ENCODE measurements at regions not wholly inside any gene's neighbourhood (a gene's known extent, or its start where the extent isn't known, plus 50 kb on each side); places are given as distances from the start of the nearest gene placed in this dataset.

DNA sequence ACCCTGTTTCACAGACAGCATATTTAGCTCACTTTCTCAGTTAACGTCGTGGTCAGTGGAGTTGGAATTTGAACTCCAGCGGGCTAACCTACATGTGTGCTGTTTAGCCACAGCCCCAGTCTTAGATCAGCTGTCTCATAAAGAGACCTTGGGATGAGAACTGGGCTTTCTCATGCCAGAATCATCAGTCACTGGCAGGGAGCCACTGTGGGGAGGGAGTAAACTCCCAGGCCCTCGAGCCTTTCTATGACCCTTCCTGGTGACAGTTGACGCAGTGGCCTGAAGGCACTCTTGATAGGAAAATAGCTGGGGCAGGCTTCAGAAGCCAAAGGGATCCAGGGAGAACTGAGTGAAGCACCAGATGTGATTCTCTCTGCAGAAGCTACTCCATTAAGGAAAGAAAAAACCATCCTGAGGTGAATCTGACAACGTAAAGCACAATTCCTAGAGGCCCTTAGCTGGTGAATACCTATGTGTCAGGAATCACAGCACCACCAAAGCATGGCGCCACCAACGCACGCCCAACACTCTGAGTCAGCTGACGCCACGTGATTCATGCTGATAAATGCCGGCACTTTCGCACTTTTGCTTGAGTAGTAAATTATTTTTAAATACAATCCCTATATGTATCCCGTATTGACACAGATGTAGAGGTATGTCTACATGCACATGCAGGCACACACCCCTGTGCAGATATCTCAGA, 279.6 kb upstream of the TMEM132C start:
- TF ChIP-seq POLR2AphosphoS5 (IDR thresholded peaks at IDR 0.05; ENCODE audit: low read depth) = no peak
- TF ChIP-seq, protein P1, sequence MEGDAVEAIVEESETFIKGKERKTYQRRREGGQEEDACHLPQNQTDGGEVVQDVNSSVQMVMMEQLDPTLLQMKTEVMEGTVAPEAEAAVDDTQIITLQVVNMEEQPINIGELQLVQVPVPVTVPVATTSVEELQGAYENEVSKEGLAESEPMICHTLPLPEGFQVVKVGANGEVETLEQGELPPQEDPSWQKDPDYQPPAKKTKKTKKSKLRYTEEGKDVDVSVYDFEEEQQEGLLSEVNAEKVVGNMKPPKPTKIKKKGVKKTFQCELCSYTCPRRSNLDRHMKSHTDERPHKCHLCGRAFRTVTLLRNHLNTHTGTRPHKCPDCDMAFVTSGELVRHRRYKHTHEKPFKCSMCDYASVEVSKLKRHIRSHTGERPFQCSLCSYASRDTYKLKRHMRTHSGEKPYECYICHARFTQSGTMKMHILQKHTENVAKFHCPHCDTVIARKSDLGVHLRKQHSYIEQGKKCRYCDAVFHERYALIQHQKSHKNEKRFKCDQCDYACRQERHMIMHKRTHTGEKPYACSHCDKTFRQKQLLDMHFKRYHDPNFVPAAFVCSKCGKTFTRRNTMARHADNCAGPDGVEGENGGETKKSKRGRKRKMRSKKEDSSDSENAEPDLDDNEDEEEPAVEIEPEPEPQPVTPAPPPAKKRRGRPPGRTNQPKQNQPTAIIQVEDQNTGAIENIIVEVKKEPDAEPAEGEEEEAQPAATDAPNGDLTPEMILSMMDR (conservative IDR thresholded peaks at IDR 0.05; ENCODE audit: low read depth in 2 of 2) = no peak
- no peak for TF ChIP-seq EZH2phosphoT487 (IDR thresholded peaks at IDR 0.05; ENCODE audit: unreplicated experiment)
- TF ChIP-seq EZH2 (IDR thresholded peaks at IDR 0.05; ENCODE audit: low read depth, unreplicated experiment) = no peak
- TF ChIP-seq, protein P2, sequence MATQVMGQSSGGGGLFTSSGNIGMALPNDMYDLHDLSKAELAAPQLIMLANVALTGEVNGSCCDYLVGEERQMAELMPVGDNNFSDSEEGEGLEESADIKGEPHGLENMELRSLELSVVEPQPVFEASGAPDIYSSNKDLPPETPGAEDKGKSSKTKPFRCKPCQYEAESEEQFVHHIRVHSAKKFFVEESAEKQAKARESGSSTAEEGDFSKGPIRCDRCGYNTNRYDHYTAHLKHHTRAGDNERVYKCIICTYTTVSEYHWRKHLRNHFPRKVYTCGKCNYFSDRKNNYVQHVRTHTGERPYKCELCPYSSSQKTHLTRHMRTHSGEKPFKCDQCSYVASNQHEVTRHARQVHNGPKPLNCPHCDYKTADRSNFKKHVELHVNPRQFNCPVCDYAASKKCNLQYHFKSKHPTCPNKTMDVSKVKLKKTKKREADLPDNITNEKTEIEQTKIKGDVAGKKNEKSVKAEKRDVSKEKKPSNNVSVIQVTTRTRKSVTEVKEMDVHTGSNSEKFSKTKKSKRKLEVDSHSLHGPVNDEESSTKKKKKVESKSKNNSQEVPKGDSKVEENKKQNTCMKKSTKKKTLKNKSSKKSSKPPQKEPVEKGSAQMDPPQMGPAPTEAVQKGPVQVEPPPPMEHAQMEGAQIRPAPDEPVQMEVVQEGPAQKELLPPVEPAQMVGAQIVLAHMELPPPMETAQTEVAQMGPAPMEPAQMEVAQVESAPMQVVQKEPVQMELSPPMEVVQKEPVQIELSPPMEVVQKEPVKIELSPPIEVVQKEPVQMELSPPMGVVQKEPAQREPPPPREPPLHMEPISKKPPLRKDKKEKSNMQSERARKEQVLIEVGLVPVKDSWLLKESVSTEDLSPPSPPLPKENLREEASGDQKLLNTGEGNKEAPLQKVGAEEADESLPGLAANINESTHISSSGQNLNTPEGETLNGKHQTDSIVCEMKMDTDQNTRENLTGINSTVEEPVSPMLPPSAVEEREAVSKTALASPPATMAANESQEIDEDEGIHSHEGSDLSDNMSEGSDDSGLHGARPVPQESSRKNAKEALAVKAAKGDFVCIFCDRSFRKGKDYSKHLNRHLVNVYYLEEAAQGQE (IDR thresholded peaks at IDR 0.05; ENCODE audit: unreplicated experiment) = no peak
- TF ChIP-seq JUNB (IDR thresholded peaks at IDR 0.05; ENCODE audit: unreplicated experiment) = no peak
- TF ChIP-seq ZNF331 (CRISPR knock-in tag; IDR thresholded peaks at IDR 0.05; ENCODE audit: low read depth) = no peak
- TF ChIP-seq NANOG (IDR thresholded peaks at IDR 0.05; ENCODE audit: borderline replicate concordance) = no peak
- no peak for TF ChIP-seq ETS1 (IDR thresholded peaks at IDR 0.05)
- no peak for TF ChIP-seq CREB1 (CRISPR knock-in tag; IDR thresholded peaks at IDR 0.05; ENCODE audit: low read depth)
- TF ChIP-seq ZNF114 (CRISPR knock-in tag; IDR thresholded peaks at IDR 0.05) = no peak
- TF ChIP-seq STAT1 (IDR thresholded peaks at IDR 0.05; ENCODE audit: unreplicated experiment) = no peak
